ENCODE measurements at regions not wholly inside any gene's neighbourhood (a gene's known extent, or its start where the extent isn't known, plus 50 kb on each side); places are given as distances from the start of the nearest gene placed in this dataset.

GRCh38 chr5:4359847-4360246 is 764.2 kb downstream of the IRX1 start:
- Mint-ChIP-seq H3K4me1 (ENCODE audit: low read depth) (no peaks in the 10 kb centered on the region), H3K36me3 (ENCODE audit: insufficient read depth) (no peaks in the 10 kb centered on the region), H3K27me3 (ENCODE audit: low read depth) (no peaks in the 10 kb centered on the region), H3K4me3 (no peak overlapping the region), H3K9me3 (peaks cover 18% of the 10 kb centered on the region)
- DNase-seq = no peak
- ATAC-seq = no peak

GRCh38 chr5:4361753-4362152 is 766.1 kb downstream of the IRX1 start:
- ATAC-seq (no peak), DNase-seq (no peak)
- no peaks in the 10 kb centered on the region for H3K36me3 Mint-ChIP-seq (ENCODE audit: insufficient read depth)
- no peaks in the 10 kb centered on the region for H3K4me1 Mint-ChIP-seq (ENCODE audit: low read depth)
- no peak overlapping the region for H3K4me3 Mint-ChIP-seq
- peaks cover 13% of the 10 kb centered on the region for H3K9me3 Mint-ChIP-seq
- no peaks in the 10 kb centered on the region for H3K27me3 Mint-ChIP-seq (ENCODE audit: low read depth)

- ATAC-seq (no peak), DNase-seq (no peak)
- Mint-ChIP-seq H3K27me3 (ENCODE audit: low read depth) (no peaks in the 10 kb centered on the region), H3K9me3 (peaks cover 13% of the 10 kb centered on the region), H3K36me3 (ENCODE audit: insufficient read depth) (no peaks in the 10 kb centered on the region), H3K4me3 (no peak overlapping the region), H3K4me1 (ENCODE audit: low read depth) (no peaks in the 10 kb centered on the region)
Measured at GRCh38 chr5:4362411-4362810, 766.8 kb downstream of the IRX1 start.

- H3K4me3 Mint-ChIP-seq = no peak overlapping the region
- no peaks in the 10 kb centered on the region for H3K4me1 Mint-ChIP-seq (ENCODE audit: low read depth)
- ATAC-seq = no peak
- H3K27me3 Mint-ChIP-seq (ENCODE audit: low read depth) = no peaks in the 10 kb centered on the region
- no peaks in the 10 kb centered on the region for H3K36me3 Mint-ChIP-seq (ENCODE audit: insufficient read depth)
- no peak for DNase-seq
- peaks cover 13% of the 10 kb centered on the region for H3K9me3 Mint-ChIP-seq
Measured at GRCh38 chr5:4363045-4363444, 767.4 kb downstream of the IRX1 start.

DNA sequence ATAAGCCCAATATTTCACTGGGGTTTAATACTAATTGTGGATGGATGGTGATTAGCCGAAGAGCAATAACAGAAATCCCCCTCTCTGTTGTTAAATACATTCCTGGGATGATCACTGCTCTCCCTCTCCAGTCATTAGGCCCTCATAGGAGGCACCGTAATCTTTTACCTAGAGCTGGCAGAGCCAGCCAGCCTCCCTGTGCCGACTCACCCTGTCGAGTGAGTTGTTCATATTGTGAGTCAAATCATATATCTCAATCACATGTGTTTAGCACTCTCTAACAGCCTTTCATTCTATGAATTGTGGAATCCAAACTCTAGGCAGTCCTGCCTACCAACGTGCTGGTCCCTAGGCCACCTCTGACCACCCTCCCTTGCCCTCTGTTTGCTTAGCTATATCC is 771.0 kb downstream of the IRX1 start:
- no peak for ATAC-seq
- DNase-seq = no peak
- no peak overlapping the region for H3K4me3 Mint-ChIP-seq
- no peaks in the 10 kb centered on the region for H3K4me1 Mint-ChIP-seq (ENCODE audit: low read depth)
- H3K36me3 Mint-ChIP-seq (ENCODE audit: insufficient read depth) = no peaks in the 10 kb centered on the region
- H3K27me3 Mint-ChIP-seq (ENCODE audit: low read depth) = no peaks in the 10 kb centered on the region
- H3K9me3 Mint-ChIP-seq = peaks cover 6% of the 10 kb centered on the region

GRCh38 chr5:4370218-4370617 is 769.9 kb upstream of the ADAMTS16 start:
- H3K4me3 Mint-ChIP-seq = no peak overlapping the region

DNA sequence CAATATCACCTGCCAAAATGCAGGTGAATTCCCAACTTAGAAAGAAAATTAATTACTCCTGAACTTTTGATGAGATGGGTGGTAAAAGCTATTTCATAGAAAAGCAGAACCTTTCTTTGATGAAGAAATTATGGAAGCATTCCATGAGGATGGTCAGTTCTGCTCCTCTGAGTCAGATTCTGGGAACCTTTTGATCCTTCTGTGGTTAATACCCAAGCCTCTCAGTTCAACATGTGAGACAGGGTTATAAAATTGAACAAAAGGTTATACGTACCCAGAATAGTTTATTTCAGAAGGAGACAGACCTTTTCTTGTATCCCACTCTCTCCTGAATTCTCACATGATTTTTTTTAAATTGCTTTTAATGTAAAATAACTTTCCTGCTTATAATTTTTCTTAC is 767.6 kb upstream of the ADAMTS16 start:
- Mint-ChIP-seq H3K9me3 (peaks cover 7% of the 10 kb centered on the region), H3K4me3 (no peak overlapping the region), H3K4me1 (ENCODE audit: low read depth) (no peaks in the 10 kb centered on the region), H3K36me3 (ENCODE audit: insufficient read depth) (no peaks in the 10 kb centered on the region), H3K27me3 (ENCODE audit: low read depth) (no peaks in the 10 kb centered on the region)
- DNase-seq (no peak), ATAC-seq (no peak)

More at GRCh38 chr5:4370218-4370617, 769.9 kb upstream of the ADAMTS16 start:
- Mint-ChIP-seq H3K36me3 (ENCODE audit: insufficient read depth) (no peaks in the 10 kb centered on the region), H3K27me3 (ENCODE audit: low read depth) (no peaks in the 10 kb centered on the region), H3K4me1 (ENCODE audit: low read depth) (no peaks in the 10 kb centered on the region), H3K9me3 (peaks cover 3% of the 10 kb centered on the region)
- ATAC-seq (no peak), DNase-seq (no peak)

- Mint-ChIP-seq H3K4me1 (ENCODE audit: low read depth) (no peaks in the 10 kb centered on the region), H3K27me3 (ENCODE audit: low read depth) (no peaks in the 10 kb centered on the region), H3K4me3 (no peak overlapping the region), H3K9me3 (peaks cover 12% of the 10 kb centered on the region), H3K36me3 (ENCODE audit: insufficient read depth) (no peaks in the 10 kb centered on the region)
- ATAC-seq (no peak), DNase-seq (no peak)
Measured at GRCh38 chr5:4373051-4373820, 766.9 kb upstream of the ADAMTS16 start.

DNA sequence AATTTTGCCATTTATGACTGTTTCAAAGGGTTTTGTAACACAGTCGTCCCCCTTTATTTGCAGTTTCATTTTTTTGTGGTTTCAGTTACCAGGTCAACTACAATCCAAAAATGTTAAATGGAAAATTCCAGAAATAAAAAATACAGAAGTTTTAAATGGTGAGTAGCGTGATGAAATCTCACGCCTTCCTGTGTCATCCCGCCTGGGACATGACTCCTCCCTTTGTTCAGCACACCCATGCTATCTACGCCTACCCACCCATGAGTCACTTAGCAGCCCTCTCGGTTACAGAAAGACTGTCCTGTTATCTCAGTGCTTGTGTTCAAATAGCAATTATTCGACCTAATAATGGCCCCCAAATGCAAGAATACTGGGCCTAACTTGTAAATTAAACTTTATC is 765.3 kb upstream of the ADAMTS16 start:
- Mint-ChIP-seq H3K27me3 (ENCODE audit: low read depth) (no peaks in the 10 kb centered on the region), H3K4me1 (ENCODE audit: low read depth) (no peaks in the 10 kb centered on the region), H3K4me3 (no peak overlapping the region), H3K9me3 (peaks cover 12% of the 10 kb centered on the region), H3K36me3 (ENCODE audit: insufficient read depth) (no peaks in the 10 kb centered on the region)
- DNase-seq = no peak
- no peak for ATAC-seq

GRCh38 chr5:4375640-4376039 is 764.5 kb upstream of the ADAMTS16 start:
- Mint-ChIP-seq H3K27me3 (ENCODE audit: low read depth) (no peaks in the 10 kb centered on the region), H3K4me1 (ENCODE audit: low read depth) (no peaks in the 10 kb centered on the region), H3K36me3 (ENCODE audit: insufficient read depth) (no peaks in the 10 kb centered on the region), H3K9me3 (peaks cover 12% of the 10 kb centered on the region), H3K4me3 (no peak overlapping the region)
- ATAC-seq (no peak), DNase-seq (no peak)

- Mint-ChIP-seq H3K4me3 (no peak overlapping the region), H3K36me3 (ENCODE audit: insufficient read depth) (no peaks in the 10 kb centered on the region), H3K4me1 (ENCODE audit: low read depth) (no peaks in the 10 kb centered on the region), H3K9me3 (peaks cover 4% of the 10 kb centered on the region), H3K27me3 (ENCODE audit: low read depth) (no peaks in the 10 kb centered on the region)
- ATAC-seq (no peak), DNase-seq (no peak)
Measured at GRCh38 chr5:4383102-4383501, 757.0 kb upstream of the ADAMTS16 start.

- Mint-ChIP-seq H3K9me3 (no peaks in the 10 kb centered on the region), H3K36me3 (ENCODE audit: insufficient read depth) (no peaks in the 10 kb centered on the region), H3K4me3 (no peak overlapping the region)
Measured at GRCh38 chr5:4383518-4384198, 756.5 kb upstream of the ADAMTS16 start.

DNA sequence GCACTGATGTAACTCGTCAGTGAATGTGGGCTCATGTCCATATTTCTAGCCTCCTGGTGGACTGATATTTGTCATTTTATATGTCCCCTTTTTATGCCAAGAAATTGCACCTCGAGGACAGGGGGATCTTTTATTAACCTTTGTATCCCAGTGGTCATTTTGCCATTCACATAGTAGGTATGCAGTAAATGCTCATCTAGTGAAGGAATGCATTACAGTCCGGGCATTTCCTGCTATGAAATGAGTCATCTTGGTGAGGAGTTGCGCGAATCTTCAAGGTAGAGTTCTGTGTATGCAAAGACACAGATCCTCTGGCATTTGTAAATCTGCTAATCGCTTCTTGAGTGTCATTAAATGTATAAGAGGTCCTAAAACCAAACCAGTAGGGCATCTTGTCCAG is 755.5 kb upstream of the ADAMTS16 start:
- no peaks in the 10 kb centered on the region for H3K27me3 Mint-ChIP-seq (ENCODE audit: low read depth)
- no peaks in the 10 kb centered on the region for H3K36me3 Mint-ChIP-seq (ENCODE audit: insufficient read depth)
- ATAC-seq (no peak), DNase-seq (no peak)
- no peaks in the 10 kb centered on the region for H3K4me1 Mint-ChIP-seq (ENCODE audit: low read depth)
- H3K9me3 Mint-ChIP-seq = no peaks in the 10 kb centered on the region
- H3K4me3 Mint-ChIP-seq = no peak overlapping the region

More at GRCh38 chr5:4383518-4384198, 756.5 kb upstream of the ADAMTS16 start:
- DNase-seq (no peak), ATAC-seq (no peak)
- H3K4me1 Mint-ChIP-seq (ENCODE audit: low read depth) = no peaks in the 10 kb centered on the region
- H3K27me3 Mint-ChIP-seq (ENCODE audit: low read depth) = no peaks in the 10 kb centered on the region

- no peaks in the 10 kb centered on the region for H3K4me1 Mint-ChIP-seq (ENCODE audit: low read depth)
- H3K27me3 Mint-ChIP-seq (ENCODE audit: low read depth) = no peaks in the 10 kb centered on the region
- H3K4me3 Mint-ChIP-seq = no peak overlapping the region
- H3K36me3 Mint-ChIP-seq (ENCODE audit: insufficient read depth) = no peaks in the 10 kb centered on the region
- DNase-seq = no peak
- ATAC-seq = no peak
- H3K9me3 Mint-ChIP-seq = no peaks in the 10 kb centered on the region
Measured at GRCh38 chr5:4386152-4386551, 754.0 kb upstream of the ADAMTS16 start.

DNA sequence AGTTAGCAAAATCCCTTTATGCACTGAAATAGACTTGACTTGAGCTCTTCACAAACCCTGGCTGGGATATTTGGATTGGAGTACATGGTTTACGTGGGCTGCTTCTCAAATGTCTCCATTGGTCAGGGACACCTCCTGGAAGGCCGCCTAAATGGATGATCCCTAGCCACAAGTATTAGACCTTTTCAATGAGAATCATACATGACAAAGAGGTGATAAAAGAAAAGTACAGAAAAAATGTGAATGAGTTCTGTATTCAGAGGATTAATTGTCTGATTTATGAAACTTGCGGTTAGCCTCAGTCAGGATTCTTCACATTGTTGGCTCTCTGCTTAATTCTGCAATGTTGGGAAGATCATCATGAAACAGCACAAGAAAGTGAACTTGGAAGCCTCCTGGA is 752.8 kb upstream of the ADAMTS16 start:
- DNase-seq (no peak), ATAC-seq (no peak)
- Mint-ChIP-seq H3K27me3 (ENCODE audit: low read depth) (no peaks in the 10 kb centered on the region), H3K36me3 (ENCODE audit: insufficient read depth) (no peaks in the 10 kb centered on the region), H3K4me1 (ENCODE audit: low read depth) (no peaks in the 10 kb centered on the region), H3K4me3 (no peak overlapping the region), H3K9me3 (peaks cover 3% of the 10 kb centered on the region)
